Uterus (tissue), 3 donors: ENCODE measurements at regions not wholly inside any gene's neighbourhood (a gene's known extent, or its start where the extent isn't known, plus 50 kb on each side); places are given as distances from the start of the nearest gene placed in this dataset.

Source experiments
- DNase-seq, 2 donors: peaks; one replicate each; pipeline ENCODE4 v3.0.0-alpha.2; 2019 to 2020
- H3K27ac ChIP-seq, 2 donors: fragments of 200-600 bp; sonication (generic); 1 replicate in 1 of 2; 2 replicates in 1 of 2; pipeline ENCODE4 v1.5.1; 2016 to 2018
- H3K27me3 ChIP-seq, 2 donors: fragments of 200-600 bp; sonication (generic); one replicate each; pipeline ENCODE4 v1.5.1; 2018 to 2019; ENCODE audit warnings: control low read depth in 1 of 2
- H3K36me3 ChIP-seq, 2 donors: fragments of 200-600 bp; sonication (generic); one replicate each; pipeline ENCODE4 v1.5.1; 2019; ENCODE audit warnings: control low read depth in 1 of 2
- H3K4me1 ChIP-seq, 2 donors: fragments of 200-600 bp; sonication (generic); one replicate each; pipeline ENCODE4 v1.5.1; 2018 to 2019; ENCODE audit warnings: control low read depth in 1 of 2
- H3K4me3 ChIP-seq, 2 donors: fragments of 200-600 bp; sonication (generic); 1 replicate in 1 of 2; 2 replicates in 1 of 2; pipeline ENCODE4 v1.5.1; 2018 to 2019; ENCODE audit warnings: mild to moderate bottlenecking in 1 of 2
- H3K9me3 ChIP-seq, 2 donors: fragments of 200-600 bp; sonication (generic); one replicate each; pipeline ENCODE4 v1.5.1; 2019; ENCODE audit warnings: control low read depth in 1 of 2
- POLR2A ChIP-seq, 2 donors: fragments of 450-650 bp; IDR thresholded peaks; one replicate each; pipeline ENCODE4 v1.6.1; 2016; ENCODE audit warnings: antibody characterized with exemption in 2 of 2, mild to moderate bottlenecking in 1 of 2, moderate library complexity in 1 of 2
- intact Hi-C: fragments of 100-400 bp; cut with DNase I; formaldehyde crosslinking; loops from one replicate; pipeline ENCODE4 v1.15.1; 2023; ENCODE audit warnings: low total_unique reads
- TF ChIP-seq, protein P1 (sequence below), 4 experiments: fragments of 200-600 bp in 2 of 4; fragments of 450-650 bp in 2 of 4; sonication (generic) in 2 of 4; IDR thresholded peaks; one replicate each; pipeline ENCODE4 v1.5.1; 2016 to 2019; ENCODE audit warnings: antibody characterized with exemption in 4 of 4, mild to moderate bottlenecking in 2 of 4, moderate library complexity in 1 of 4
- donor health status: DM: yes; HTN: yes; CAD: no.

DNA sequence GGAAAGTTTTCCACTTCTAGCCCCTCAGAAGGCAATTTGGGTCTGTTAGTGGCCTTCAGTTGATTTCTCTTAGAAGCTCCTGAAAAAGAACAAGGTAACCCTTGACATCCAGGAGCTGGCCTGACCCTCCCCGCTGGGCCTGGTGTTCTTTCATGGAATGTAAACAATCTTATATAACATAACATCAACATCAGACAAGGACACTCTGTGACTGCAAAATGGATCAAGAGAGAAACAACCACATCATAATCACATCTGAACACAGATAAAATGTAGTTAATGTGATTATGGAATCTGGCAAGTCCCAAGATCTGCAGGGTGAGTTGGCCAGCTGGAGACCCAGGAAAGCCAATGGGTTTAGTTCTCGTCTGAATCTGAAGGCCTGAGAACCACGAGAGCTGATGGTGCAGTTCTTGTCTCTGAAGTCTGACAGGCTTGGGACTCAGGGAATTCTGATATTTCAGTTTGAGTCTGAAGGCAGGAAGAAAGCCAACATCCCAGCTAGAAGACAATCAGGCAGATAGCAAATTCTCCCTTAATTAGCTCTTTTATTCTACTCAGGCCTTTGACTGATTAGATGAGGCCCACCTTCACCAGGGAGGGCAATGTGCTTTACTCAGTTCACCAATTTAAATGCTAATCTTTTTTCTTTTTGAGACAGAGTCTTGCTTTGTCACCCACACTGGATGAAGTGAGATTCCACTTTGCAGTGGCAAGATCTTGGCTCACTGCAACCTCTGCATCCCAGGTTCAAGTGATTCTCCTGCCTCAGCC, 91.4 kb upstream of the NAMPT start:
- no peaks in the 10 kb centered on the region for H3K4me1 ChIP-seq
- H3K36me3 ChIP-seq: no peaks in the 10 kb centered on the region
- no peaks in the 10 kb centered on the region for H3K27me3 ChIP-seq
- H3K4me3 ChIP-seq: no peak overlapping the region
- H3K9me3 ChIP-seq: no peaks in the 10 kb centered on the region
- intact Hi-C loops: no loop called here
- DNase-seq: no peak
- TF ChIP-seq, protein P1, sequence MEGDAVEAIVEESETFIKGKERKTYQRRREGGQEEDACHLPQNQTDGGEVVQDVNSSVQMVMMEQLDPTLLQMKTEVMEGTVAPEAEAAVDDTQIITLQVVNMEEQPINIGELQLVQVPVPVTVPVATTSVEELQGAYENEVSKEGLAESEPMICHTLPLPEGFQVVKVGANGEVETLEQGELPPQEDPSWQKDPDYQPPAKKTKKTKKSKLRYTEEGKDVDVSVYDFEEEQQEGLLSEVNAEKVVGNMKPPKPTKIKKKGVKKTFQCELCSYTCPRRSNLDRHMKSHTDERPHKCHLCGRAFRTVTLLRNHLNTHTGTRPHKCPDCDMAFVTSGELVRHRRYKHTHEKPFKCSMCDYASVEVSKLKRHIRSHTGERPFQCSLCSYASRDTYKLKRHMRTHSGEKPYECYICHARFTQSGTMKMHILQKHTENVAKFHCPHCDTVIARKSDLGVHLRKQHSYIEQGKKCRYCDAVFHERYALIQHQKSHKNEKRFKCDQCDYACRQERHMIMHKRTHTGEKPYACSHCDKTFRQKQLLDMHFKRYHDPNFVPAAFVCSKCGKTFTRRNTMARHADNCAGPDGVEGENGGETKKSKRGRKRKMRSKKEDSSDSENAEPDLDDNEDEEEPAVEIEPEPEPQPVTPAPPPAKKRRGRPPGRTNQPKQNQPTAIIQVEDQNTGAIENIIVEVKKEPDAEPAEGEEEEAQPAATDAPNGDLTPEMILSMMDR (IDR thresholded peaks at IDR 0.05): no peak
- H3K27ac ChIP-seq: no peak overlapping the region

DNA sequence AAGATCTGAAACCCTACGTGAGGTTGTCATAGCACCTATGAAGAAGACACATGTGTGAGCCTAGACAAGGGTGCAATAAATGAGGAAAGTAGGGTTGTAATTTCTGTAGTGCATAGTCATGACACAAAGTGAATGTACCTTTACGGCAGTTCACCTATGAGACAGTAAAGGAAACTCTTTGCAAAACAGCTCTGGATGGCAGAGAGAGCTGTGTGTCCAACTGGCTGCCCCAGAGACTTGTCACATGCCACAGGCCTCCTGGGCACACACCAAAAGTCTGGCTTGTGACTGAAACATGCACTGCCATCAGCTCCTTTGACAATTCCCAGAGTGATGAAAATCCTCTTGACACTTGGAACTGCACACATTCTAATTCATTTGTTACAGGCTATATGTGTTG, 90.7 kb upstream of the NAMPT start:
- Histone ChIP-seq H3K9me3 (no peaks in the 10 kb centered on the region), H3K27ac (no peak overlapping the region), H3K27me3 (no peaks in the 10 kb centered on the region), H3K36me3 (no peaks in the 10 kb centered on the region), H3K4me1 (no peaks in the 10 kb centered on the region), H3K4me3 (no peak overlapping the region)
- intact Hi-C loops: no loop called here
- DNase-seq: no peak
- TF ChIP-seq, protein P1 (IDR thresholded peaks at IDR 0.05): no peak
- TF ChIP-seq POLR2A (IDR thresholded peaks at IDR 0.05): no peak

DNA sequence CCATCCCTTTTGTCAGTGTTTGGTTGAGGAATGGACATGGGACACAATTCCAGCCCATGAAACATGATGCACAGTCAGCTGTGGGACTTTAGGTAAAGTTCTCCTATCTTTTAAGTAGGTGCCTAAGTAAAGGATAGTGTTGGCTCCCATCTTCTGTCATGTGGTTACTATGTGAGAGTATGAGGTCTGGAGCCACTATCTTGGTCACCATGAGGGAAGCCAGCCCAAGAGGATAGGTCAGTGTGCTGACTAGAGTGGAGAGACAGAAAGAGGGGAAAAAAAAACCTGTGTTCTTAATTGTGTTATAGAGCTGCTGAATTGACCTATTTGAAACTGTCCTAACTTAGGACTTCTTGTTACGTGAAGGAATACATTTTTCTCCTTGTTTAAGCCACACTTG, 89.7 kb upstream of the NAMPT start:
- Histone ChIP-seq H3K27ac (no peak overlapping the region), H3K4me1 (no peaks in the 10 kb centered on the region), H3K9me3 (no peaks in the 10 kb centered on the region), H3K4me3 (no peak overlapping the region), H3K27me3 (no peaks in the 10 kb centered on the region), H3K36me3 (no peaks in the 10 kb centered on the region)
- intact Hi-C loops: no loop called here
- TF ChIP-seq, protein P1 (IDR thresholded peaks at IDR 0.05): no peak
- TF ChIP-seq POLR2A (IDR thresholded peaks at IDR 0.05): no peak
- no peak for DNase-seq

DNA sequence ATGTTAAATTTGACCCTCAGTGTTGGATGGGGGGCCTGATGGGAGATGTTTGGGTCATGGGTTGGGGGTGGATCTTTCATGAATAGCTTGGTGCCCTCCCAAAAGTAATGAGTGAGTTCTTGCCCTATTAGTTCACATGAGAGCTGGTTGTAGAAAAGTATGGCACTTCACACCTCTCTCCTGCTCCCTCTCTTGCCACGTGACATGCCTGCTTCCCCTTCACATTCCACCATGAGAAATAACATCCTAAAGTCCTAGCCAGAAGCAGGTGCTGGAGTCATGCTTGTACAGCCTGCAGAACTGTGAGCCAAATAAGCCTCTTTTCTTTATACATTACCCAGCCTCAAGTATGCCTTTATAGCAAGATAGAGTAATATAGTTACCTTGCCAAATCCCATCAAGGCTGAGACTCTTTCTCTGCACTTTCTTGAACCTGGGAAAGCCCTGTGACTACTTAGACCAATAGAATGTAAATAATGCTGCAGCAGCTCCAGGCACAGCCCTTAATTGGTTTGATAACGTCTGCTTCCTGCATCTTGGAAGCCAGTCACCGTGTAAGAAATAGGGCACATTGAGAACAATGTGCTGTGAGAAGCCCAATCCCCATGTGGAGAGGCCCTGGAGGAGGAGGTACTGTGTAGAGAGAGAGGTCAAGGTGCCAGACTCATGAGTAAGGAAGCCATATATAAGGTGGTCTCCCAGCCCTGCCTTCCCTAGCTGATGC, 88.0 kb upstream of the NAMPT start:
- TF ChIP-seq, protein P1 (IDR thresholded peaks at IDR 0.05): no peak
- TF ChIP-seq POLR2A (IDR thresholded peaks at IDR 0.05): no peak
- DNase-seq: no peak
- Histone ChIP-seq H3K27me3 (no peaks in the 10 kb centered on the region), H3K4me3 (no peak overlapping the region), H3K36me3 (no peaks in the 10 kb centered on the region), H3K4me1 (no peaks in the 10 kb centered on the region), H3K27ac (no peak overlapping the region), H3K9me3 (no peaks in the 10 kb centered on the region)
- intact Hi-C loops: no loop called here

DNA sequence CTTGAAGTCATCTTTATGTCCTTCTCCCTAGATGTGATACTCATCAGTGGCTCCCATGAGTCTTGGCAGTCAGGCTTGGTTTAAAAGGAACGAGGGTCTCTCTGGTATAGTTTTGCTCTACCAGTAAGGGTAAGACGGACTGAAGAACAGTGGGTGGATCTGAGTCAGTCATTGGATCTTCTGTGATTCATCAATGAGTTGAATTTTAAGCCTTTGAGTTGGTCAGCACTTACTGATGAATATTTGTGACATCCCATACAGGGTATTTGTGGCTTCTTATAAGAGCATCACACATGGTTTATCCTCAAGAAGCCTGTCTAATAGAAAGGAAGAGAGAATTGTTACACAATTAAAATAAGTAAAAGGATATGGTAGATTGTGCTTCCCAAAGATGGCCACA, 87.3 kb upstream of the NAMPT start:
- H3K36me3 ChIP-seq: no peaks in the 10 kb centered on the region
- TF ChIP-seq, protein P1 (IDR thresholded peaks at IDR 0.05): no peak
- TF ChIP-seq POLR2A (IDR thresholded peaks at IDR 0.05): no peak
- intact Hi-C loops: no loop called here
- no peaks in the 10 kb centered on the region for H3K27me3 ChIP-seq
- H3K9me3 ChIP-seq: no peaks in the 10 kb centered on the region
- DNase-seq: no peak
- no peak overlapping the region for H3K4me3 ChIP-seq
- no peaks in the 10 kb centered on the region for H3K4me1 ChIP-seq
- H3K27ac ChIP-seq: no peak overlapping the region
